Rectal smooth muscle tissue (tissue), 1 donor: ENCODE measurements at regions not wholly inside any gene's neighbourhood (a gene's known extent, or its start where the extent isn't known, plus 50 kb on each side); places are given as distances from the start of the nearest gene placed in this dataset.

Experiments used
- H3K27ac ChIP-seq: one replicate; pipeline ENCODE4 v1.7.0; 2013; ENCODE audit warnings: low read depth, low read length, inconsistent platforms
- H3K27me3 ChIP-seq: one replicate; pipeline ENCODE4 v1.7.0; 2013; ENCODE audit warnings: low read length; ENCODE audit not compliant: control insufficient read depth, insufficient read depth
- H3K36me3 ChIP-seq: one replicate; pipeline ENCODE4 v1.7.0; 2013; ENCODE audit warnings: low read length; ENCODE audit not compliant: control insufficient read depth, insufficient read depth
- H3K4me1 ChIP-seq: one replicate; pipeline ENCODE4 v1.7.0; 2013; ENCODE audit warnings: low read length; ENCODE audit not compliant: control insufficient read depth, insufficient read depth
- H3K4me3 ChIP-seq: one replicate; pipeline ENCODE4 v1.7.0; 2013; ENCODE audit warnings: low read length
- H3K9ac ChIP-seq: one replicate; pipeline ENCODE4 v1.7.0; 2013; ENCODE audit warnings: low read length

DNA sequence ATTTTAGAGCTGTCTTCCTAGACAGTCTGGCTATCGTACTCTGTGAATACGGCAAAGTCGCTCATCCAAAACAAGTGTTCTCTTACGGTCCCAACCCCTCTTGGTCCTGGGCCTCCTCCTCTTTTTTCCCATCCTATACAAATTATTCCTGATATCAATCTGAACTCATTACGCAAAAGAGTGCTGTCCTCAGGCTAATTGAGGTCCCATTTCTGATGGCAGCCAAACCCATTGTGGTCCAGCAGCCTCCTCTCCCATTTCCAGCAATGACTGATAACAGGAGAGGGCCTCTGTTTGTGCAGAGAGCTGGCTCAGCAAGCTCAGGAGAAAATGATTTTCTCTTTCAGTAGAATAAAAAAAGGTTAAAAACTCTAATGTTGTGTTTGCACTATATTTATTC is 203.4 kb upstream of the GHITM start:
- no peak overlapping the region for H3K9ac ChIP-seq

DNA sequence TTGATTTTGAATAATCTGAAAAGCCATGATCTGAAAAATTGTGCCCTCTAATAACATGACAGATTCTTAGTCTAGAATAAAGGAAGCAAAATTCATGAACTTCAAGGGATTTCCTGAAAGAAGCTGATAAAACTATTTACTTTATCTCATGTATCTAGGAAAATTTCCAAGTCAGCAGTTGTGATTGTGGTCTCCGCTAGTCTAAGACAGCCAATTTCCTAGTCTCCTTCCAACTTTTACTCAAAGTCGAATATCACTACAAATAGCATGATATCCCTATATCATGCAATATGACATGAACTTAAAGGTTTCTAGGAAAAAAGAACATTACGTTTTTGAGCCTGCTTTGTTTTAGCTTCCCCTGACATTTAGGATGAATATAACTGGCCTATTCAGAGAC is 202.1 kb upstream of the GHITM start:
- H3K9ac ChIP-seq = no peak overlapping the region
- no peak overlapping the region for H3K4me3 ChIP-seq
- no peaks in the 10 kb centered on the region for H3K4me1 ChIP-seq
- H3K27me3 ChIP-seq = no peaks in the 10 kb centered on the region
- no peaks in the 10 kb centered on the region for H3K36me3 ChIP-seq
- H3K27ac ChIP-seq = no peak overlapping the region

More for the DNA sequence above, 203.4 kb upstream of the GHITM start:
- no peaks in the 10 kb centered on the region for H3K27me3 ChIP-seq
- H3K4me3 ChIP-seq = no peak overlapping the region
- no peaks in the 10 kb centered on the region for H3K4me1 ChIP-seq
- H3K36me3 ChIP-seq = no peaks in the 10 kb centered on the region
- H3K27ac ChIP-seq = no peak overlapping the region

DNA sequence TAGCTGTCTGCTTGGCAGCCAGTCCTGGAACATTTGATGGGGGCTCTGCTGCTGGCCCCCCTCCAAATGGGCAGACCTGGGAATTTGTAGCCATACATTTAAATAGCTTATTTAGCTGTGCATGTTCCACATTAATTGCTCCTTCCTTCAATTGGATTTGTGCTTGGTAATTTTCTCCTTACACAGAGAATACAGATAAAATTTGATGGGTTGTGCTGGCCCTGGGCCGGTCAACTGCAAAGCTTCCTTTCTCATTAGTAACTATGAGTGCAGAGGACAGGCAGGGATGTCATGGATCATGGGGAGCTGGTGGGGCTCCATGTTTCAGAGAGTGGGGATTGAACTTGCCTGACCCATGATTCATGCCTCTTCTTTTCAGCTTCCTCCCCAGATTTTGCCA is 201.5 kb upstream of the GHITM start:
- Histone ChIP-seq H3K9ac (no peak overlapping the region), H3K4me1 (no peaks in the 10 kb centered on the region), H3K36me3 (no peaks in the 10 kb centered on the region), H3K4me3 (no peak overlapping the region), H3K27ac (no peak overlapping the region), H3K27me3 (no peaks in the 10 kb centered on the region)

DNA sequence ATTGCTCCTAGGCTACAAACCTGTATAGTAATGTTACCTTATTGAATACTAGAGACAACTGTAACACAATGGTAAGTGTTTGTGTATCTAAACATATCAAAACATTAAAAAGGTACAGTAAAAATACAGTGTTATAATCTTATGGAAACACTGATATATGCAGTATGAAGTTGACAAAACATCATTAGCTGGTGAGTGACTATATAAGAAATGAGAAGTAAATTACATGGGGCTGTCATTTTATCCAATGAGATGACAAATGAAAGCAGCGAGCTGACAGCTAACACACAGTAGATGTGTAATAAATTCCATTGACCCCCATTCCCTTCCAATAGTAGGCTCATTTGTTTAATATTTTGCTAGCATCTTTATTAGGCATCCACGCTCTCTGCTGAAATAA is 198.1 kb upstream of the GHITM start:
- H3K9ac ChIP-seq = no peak overlapping the region
- H3K27ac ChIP-seq = no peak overlapping the region
- H3K4me1 ChIP-seq = no peaks in the 10 kb centered on the region
- H3K27me3 ChIP-seq = no peaks in the 10 kb centered on the region
- H3K36me3 ChIP-seq = no peaks in the 10 kb centered on the region
- H3K4me3 ChIP-seq = no peak overlapping the region

DNA sequence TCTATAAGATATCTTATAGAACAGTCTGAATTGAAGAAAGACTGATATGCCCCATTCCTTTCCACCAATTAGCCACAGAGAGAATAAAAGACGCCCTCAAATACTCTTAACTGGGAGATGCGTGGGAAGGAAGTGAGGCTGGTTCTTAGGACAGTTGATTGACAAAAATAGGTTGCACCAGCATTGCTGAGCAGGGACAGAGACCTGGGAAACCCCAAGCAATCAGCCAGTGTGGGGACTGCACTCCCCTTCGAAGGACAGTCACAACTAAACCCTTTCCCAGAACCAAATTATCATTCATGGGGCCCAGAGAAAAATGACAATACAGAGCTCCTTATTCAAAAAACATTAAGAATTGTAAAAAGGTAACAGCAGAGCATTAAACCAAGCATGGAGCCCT is 196.9 kb upstream of the GHITM start:
- H3K4me1 ChIP-seq = no peaks in the 10 kb centered on the region
- no peaks in the 10 kb centered on the region for H3K27me3 ChIP-seq
- no peak overlapping the region for H3K9ac ChIP-seq
- no peak overlapping the region for H3K27ac ChIP-seq
- no peak overlapping the region for H3K4me3 ChIP-seq
- no peaks in the 10 kb centered on the region for H3K36me3 ChIP-seq

DNA sequence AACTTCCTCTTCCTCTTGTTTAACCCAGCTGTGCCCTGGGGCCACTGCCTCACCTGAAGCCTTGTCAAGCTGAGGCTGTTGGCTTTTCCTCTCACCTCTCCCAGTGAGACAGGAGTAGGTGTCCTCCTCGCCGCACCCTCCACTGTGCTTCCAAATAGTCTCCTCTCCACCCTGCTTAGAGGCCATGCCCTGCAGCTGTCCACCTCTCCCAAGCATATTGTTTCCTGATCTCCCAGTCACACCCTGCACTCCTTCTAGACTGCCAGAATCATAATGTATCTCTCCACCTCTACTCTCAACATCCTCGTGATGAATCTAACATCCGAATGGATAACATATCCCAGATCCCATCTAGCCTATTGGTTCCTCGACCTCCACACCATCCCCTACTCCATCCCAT is 196.3 kb upstream of the GHITM start:
- H3K27ac ChIP-seq = no peak overlapping the region
- no peaks in the 10 kb centered on the region for H3K4me1 ChIP-seq
- no peaks in the 10 kb centered on the region for H3K36me3 ChIP-seq
- H3K4me3 ChIP-seq = no peak overlapping the region
- H3K27me3 ChIP-seq = no peaks in the 10 kb centered on the region
- H3K9ac ChIP-seq = no peak overlapping the region

DNA sequence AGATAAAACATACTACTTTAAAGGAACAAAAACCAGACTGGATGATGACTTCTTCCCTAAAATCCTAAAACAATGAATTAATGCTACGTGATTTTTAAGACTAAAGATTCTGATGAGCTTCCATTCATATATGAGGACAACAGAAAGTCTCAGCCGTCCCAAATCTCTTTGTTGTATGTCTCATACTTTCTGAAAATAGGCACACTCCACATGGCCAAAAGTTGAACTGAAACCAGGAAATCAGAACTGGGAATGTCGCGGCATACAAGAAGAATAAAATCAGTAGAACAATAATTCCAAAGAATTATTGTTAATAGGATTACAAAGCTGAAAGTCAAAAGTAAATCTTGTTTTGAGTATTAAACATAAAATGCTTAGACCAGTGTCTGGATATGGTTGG is 195.4 kb upstream of the GHITM start:
- Histone ChIP-seq H3K36me3 (no peaks in the 10 kb centered on the region), H3K27me3 (no peaks in the 10 kb centered on the region)

DNA sequence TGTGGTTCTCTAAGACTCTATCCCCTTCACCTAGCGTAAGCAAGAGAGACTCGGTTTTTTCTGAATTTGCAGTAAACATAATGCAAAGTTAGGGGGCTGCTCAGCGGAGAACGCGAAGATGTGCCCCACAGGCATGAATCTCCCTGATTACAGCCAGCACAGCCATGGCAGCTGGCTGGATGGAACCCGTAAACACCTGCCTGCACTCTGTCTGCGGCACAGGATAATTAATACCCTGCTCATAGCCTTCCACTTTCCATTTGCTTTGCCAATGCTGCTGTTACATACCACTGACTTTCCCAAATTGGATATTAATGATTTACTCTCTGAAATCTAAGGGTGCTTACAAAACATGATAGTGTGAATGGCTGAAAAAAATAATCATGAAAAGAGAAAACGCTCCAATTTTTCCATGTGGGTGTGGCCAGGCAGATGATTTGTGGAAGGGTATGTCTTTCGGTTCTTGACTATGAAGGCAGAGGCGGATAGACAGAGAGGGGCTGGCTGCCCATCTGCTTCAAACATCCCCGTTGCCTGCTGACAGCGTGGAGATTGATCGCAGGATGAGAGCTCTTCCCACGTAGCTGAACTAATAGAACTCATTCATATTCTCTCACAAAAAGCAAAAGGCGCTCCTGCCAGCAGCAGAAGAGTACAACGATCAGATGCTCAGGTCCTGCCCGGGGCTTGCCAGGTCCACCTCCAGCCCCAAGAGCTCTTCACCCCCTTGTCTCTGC is 193.2 kb upstream of the GHITM start:
- H3K4me3 ChIP-seq = no peak overlapping the region
- H3K4me1 ChIP-seq = no peaks in the 10 kb centered on the region
- H3K36me3 ChIP-seq = no peaks in the 10 kb centered on the region
- no peaks in the 10 kb centered on the region for H3K27me3 ChIP-seq
- H3K9ac ChIP-seq = no peak overlapping the region
- no peak overlapping the region for H3K27ac ChIP-seq

More for the DNA sequence above, 195.4 kb upstream of the GHITM start:
- H3K4me1 ChIP-seq = no peaks in the 10 kb centered on the region
- H3K27ac ChIP-seq = no peak overlapping the region
- no peak overlapping the region for H3K4me3 ChIP-seq
- no peak overlapping the region for H3K9ac ChIP-seq

DNA sequence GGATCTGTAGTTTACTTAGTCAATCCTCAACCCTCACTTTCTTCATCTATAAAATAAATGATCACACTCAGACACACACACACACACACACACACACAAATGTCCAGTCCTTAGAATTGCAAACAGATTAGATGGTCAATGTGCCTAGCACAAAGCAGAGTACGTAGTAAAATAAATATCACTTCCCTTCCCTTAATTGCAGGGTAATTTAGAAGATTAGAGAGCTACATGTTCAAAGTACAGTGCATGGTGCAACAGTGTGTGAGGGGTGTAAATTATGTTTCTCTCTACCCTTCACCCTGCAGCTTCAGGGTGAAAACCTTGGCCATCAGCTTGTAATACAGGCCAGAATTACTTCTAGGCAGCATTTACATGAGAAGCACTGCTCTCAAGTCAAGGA is 187.0 kb upstream of the GHITM start:
- Histone ChIP-seq H3K4me3 (no peak overlapping the region), H3K36me3 (no peaks in the 10 kb centered on the region), H3K27me3 (no peaks in the 10 kb centered on the region), H3K27ac (no peak overlapping the region), H3K9ac (no peak overlapping the region), H3K4me1 (no peaks in the 10 kb centered on the region)

DNA sequence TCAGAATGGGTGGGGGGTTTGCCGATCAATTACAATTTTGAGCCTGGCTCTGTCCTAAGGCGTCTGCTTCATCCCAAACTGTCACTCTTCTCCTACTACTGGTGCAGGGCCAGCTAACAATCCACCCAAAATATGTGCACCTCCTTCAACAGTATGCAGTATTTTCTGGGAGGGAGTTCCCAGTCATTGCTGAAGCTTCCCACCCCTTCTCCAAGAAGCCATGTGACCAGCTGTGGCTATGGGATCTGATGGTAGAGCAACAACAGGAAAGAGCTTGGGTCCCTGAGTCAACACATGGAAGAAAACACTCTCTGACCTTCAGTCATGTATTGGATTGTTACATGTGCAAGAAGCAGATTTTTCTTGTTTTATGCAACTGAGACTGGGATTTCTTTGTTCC is 185.7 kb upstream of the GHITM start:
- no peak overlapping the region for H3K27ac ChIP-seq
- H3K4me1 ChIP-seq = no peaks in the 10 kb centered on the region
- H3K36me3 ChIP-seq = no peaks in the 10 kb centered on the region
- H3K9ac ChIP-seq = no peak overlapping the region
- H3K4me3 ChIP-seq = no peak overlapping the region
- H3K27me3 ChIP-seq = no peaks in the 10 kb centered on the region

DNA sequence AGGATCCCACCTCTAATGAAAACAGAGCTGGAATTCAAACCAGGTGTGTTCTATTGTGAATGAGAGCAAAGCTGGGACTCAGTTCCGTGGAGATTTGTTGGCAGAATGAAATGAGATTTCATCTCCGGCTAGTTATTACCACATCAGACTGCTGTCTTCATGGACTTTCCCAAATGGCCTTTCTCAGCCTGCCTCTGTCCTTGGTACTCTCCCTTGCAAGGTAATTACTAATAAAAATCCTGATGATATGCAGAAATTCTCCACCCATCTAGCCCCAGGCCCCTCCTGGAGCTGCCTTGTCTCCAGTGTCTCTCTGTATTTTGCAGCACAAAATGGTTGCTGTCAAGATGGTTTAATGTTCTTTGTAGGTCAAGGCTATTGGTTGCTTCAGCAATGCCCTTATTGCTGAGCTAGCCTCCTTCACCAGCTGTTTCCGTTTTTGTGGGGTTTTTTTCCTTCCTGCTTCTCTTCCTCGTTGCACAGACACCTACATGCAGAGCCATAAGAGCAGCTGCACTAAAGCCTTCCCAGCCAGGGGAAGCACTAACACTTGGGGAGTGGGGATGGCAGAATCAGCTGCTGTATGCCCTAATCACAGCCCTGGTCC is 185.0 kb upstream of the GHITM start:
- Histone ChIP-seq H3K27ac (no peak overlapping the region), H3K4me1 (no peaks in the 10 kb centered on the region), H3K4me3 (no peak overlapping the region), H3K27me3 (no peaks in the 10 kb centered on the region), H3K9ac (no peak overlapping the region), H3K36me3 (no peaks in the 10 kb centered on the region)

DNA sequence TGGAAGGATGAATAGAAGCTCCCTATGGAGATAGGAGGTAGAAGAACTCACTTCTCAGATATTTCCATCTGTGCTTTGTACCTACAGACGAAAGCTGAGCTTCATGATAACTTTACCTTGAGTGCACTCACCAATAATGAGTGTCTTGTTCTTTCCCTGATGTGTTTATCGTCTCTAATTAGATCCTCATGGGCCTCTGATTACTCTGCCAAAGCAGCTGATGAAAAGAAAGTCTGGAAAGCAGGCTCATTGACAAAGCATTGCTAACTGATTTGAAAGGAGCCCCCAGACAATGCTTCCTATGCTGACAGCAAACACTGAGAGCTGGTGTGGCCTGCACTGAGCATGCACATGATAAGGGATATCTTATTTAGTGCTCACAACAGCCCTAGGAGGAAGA is 183.9 kb upstream of the GHITM start:
- no peaks in the 10 kb centered on the region for H3K27me3 ChIP-seq
- H3K27ac ChIP-seq = no peak overlapping the region
- H3K36me3 ChIP-seq = no peaks in the 10 kb centered on the region
- no peaks in the 10 kb centered on the region for H3K4me1 ChIP-seq
- no peak overlapping the region for H3K4me3 ChIP-seq
- no peak overlapping the region for H3K9ac ChIP-seq
